GM12878 (cell line): ENCODE measurements at regions not wholly inside any gene's neighbourhood (a gene's known extent, or its start where the extent isn't known, plus 50 kb on each side); places are given as distances from the start of the nearest gene placed in this dataset.

Source experiments
- ATAC-seq: fragments of 200-7000 bp; cut with Tn5 transposase; 3 replicates; pipeline ENCODE4 v1.9.1; 2020; ENCODE audit warnings: mild to moderate bottlenecking, moderate library complexity
- BruUV-seq: library from RNA; stranded (reverse); fragments of 400-500 nt; replicated peaks from 2 replicates; lab custom pipeline; 2021; lab: Mats Ljungman, UMichigan
- CTCF ChIA-PET: fragments of 300-600 bp; sonication (Branson Sonifier 250); formaldehyde crosslinking; extraction: SDS; loops from one replicate; lab custom pipeline; 2021; ENCODE audit warnings: inconsistent platforms; lab: Yijun Ruan, JAX
- POLR2A ChIA-PET: fragments of 350-600 bp; formaldehyde crosslinking; extraction: SDS; loops from one replicate; lab custom pipeline; 2021; ENCODE audit warnings: inconsistent platforms; lab: Charles Lee
- RAD21 ChIA-PET: fragments of 300-600 bp; sonication (Branson Sonifier 250); formaldehyde crosslinking; loops from one replicate; lab custom pipeline; 2023; ENCODE audit warnings: antibody characterized with exemption; ENCODE audit not compliant: unreplicated experiment; lab: Charles Lee
- SMC1A ChIA-PET: fragments of 300-600 bp; sonication (Branson Sonifier 250); formaldehyde crosslinking; loops from one replicate; lab custom pipeline; 2023; ENCODE audit not compliant: unreplicated experiment, uncharacterized antibody; lab: Charles Lee
- DNase-seq: peaks from one replicate; pipeline ENCODE4 v3.0.0-alpha.2; 2011; ENCODE audit warnings: low read depth, low spot score
- FAIRE-seq: peaks from 3 replicates; lab custom pipeline; 2011; peaks lifted over from hg19 to GRCh38; lab: Jason Lieb, UNC
- H2AFZ ChIP-seq: 2 replicates; pipeline ENCODE4 v1.6.0; 2011; ENCODE audit warnings: low read depth, low read length, control low read depth; ENCODE audit not compliant: control insufficient read depth
- H3K27ac ChIP-seq: 2 replicates; pipeline ENCODE4 v1.5.1; 2011; ENCODE audit warnings: control low read depth; ENCODE audit not compliant: control insufficient read depth, insufficient read depth
- H3K27me3 ChIP-seq, 2 experiments: replicated peaks in 1 of 2; 2 replicates each; pipeline versions ENCODE4 v1.6.0 to v1.6.1; 2011; ENCODE audit warnings: low read length in 1 of 2; ENCODE audit not compliant: control insufficient read depth in 2 of 2, insufficient read depth in 2 of 2
- H3K36me3 ChIP-seq, 2 experiments: 2 replicates each; pipeline ENCODE4 v1.5.1; 2011; ENCODE audit warnings: low read length in 1 of 2; ENCODE audit not compliant: control insufficient read depth in 2 of 2, insufficient read depth in 2 of 2
- H3K4me1 ChIP-seq: 2 replicates; pipeline ENCODE4 v1.6.1; 2011; ENCODE audit warnings: mild to moderate bottlenecking, low read length, moderate library complexity, mixed read lengths; ENCODE audit not compliant: control insufficient read depth, insufficient read depth
- H3K4me2 ChIP-seq: 2 replicates; pipeline ENCODE4 v1.6.0; 2011; ENCODE audit warnings: control low read depth; ENCODE audit not compliant: control insufficient read depth, insufficient read depth
- H3K4me3 ChIP-seq: fragments of 200-600 bp; sonication (generic); 2 replicates; pipeline ENCODE4 v1.5.1; 2016
- H3K79me2 ChIP-seq: 2 replicates; pipeline ENCODE4 v1.6.0; 2011; ENCODE audit warnings: low read length; ENCODE audit not compliant: control insufficient read depth, insufficient read depth
- H3K9ac ChIP-seq: 2 replicates; pipeline ENCODE4 v1.8.0; 2011; ENCODE audit warnings: low read length, control low read depth, mixed read lengths; ENCODE audit not compliant: control insufficient read depth, insufficient read depth
- H3K9me3 ChIP-seq: replicated peaks from 3 replicates; pipeline ENCODE4 v1.5.1; 2011; ENCODE audit warnings: mild to moderate bottlenecking, low read length; ENCODE audit not compliant: control insufficient read depth, insufficient read depth
- H4K20me1 ChIP-seq: 2 replicates; pipeline ENCODE4 v1.6.0; 2011; ENCODE audit not compliant: control insufficient read depth, insufficient read depth
- ASH2L ChIP-seq: fragments of 300-600, 200-600 bp; sonication (generic); IDR thresholded peaks from 2 replicates; pipeline ENCODE4 v1.6.1; 2017; ENCODE audit warnings: low read depth, mild to moderate bottlenecking, borderline replicate concordance
- ESRRA ChIP-seq: IDR thresholded peaks from 2 replicates; pipeline ENCODE4 v1.6.1; 2012; ENCODE audit warnings: mild to moderate bottlenecking, low read length, improper control_type of control experiment
- HCFC1 ChIP-seq: fragments of 150-350 bp; IDR thresholded peaks from 2 replicates; pipeline ENCODE4 v1.6.1; 2014; ENCODE audit warnings: low read length
- POU2F2 ChIP-seq: IDR thresholded peaks from 3 replicates; pipeline ENCODE4 v1.6.1; 2011; ENCODE audit warnings: low read depth, mild to moderate bottlenecking, low read length, borderline replicate concordance
- RBBP5 ChIP-seq: fragments of 200-600 bp; sonication (generic); conservative IDR thresholded peaks from 2 replicates; pipeline ENCODE4 v1.6.1; 2016
- TCF7 ChIP-seq: IDR thresholded peaks from 2 replicates; pipeline ENCODE4 v1.6.1; 2014; ENCODE audit warnings: antibody characterized with exemption, borderline replicate concordance
- ZNF217 ChIP-seq: fragments of 450-650 bp; IDR thresholded peaks from 2 replicates; pipeline ENCODE4 v1.6.1; 2017; ENCODE audit warnings: antibody characterized with exemption, mild to moderate bottlenecking
- WGBS: methylation state at CpG from one replicate; pipeline ENCODE4 v1.1.6; 2016; ENCODE audit warnings: low lambda C conversion rate; ENCODE audit not compliant: insufficient replicate concordance, insufficient coverage; ENCODE audit errors: missing lambda C conversion rate; 5-methylcytosine and 5-hydroxymethylcytosine counted together
- in situ Hi-C: fragments of 300-500 bp; cut with MboI; formaldehyde crosslinking; loops from 9 replicates; pipeline ENCODE4 v1.14.3; 2018; ENCODE audit warnings: mixed read lengths
- intact Hi-C: fragments of 100-400 bp; cut with micrococcal nuclease; formaldehyde crosslinking; loops from one replicate; pipeline ENCODE4 v1.14.2; 2022; ENCODE audit not compliant: unreplicated experiment
- TF ChIP-seq, protein P1 (sequence below): fragments of 450-650 bp; formaldehyde crosslinking; IDR thresholded peaks from 2 replicates; pipeline ENCODE4 v1.4.0; 2020; ENCODE audit warnings: mild to moderate bottlenecking, moderate library complexity
- TF ChIP-seq, protein P2 (sequence below): fragments of 450-650 bp; formaldehyde crosslinking; IDR thresholded peaks from 2 replicates; pipeline ENCODE4 v1.5.0; 2022; ENCODE audit warnings: mild to moderate bottlenecking, missing genetic modification characterization

DNA sequence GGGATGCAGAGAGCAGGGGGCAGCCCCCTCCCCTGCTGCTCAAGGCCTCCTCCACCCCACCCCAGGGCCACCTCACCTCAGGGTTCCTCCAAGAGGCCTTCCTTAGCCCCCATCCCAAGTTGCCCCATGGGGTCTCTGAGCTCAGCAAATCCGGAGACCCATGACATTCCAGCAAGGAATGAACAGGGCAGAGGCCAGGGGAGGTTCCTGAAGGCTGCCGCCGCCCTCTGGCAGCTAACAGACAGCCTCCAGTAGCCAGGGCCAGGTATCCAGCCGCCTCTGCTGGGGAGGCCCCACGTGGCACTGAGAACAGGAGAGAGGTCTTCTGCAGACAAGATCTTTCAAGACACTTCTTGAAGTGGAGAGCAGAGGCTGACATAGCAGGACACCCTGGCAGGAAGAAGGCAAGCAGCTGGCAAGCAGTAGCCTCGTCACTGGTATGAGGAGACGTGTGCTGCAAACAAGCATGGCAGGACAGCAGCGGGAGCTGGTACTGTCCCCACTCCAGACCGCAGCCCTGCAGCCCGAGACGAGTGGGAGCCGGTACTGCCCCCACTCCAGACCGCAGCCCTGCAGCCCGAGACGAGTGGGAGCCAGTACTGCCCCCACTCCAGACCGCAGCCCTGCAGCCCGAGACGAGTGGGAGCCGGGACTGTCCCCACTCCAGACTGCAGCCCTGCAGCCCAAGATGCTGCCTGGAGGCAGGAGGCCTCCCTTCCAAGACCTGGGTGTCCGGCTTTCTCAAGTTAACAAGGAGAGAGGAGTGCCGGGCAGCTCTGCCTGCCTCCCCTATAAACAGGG is 190.6 kb downstream of the IGLL1 start:
- BruUV-seq: no TSS peak
- Histone ChIP-seq H3K4me1 (no peaks in the 10 kb centered on the region), H3K4me3 (no peak overlapping the region), H3K9ac (no peak overlapping the region), H3K79me2 (no peaks in the 10 kb centered on the region), H3K27ac (no peak overlapping the region), H3K9me3 (no peaks in the 10 kb centered on the region), H2AFZ (no peak overlapping the region), H4K20me1 (no peaks in the 10 kb centered on the region), H3K27me3 (no peaks in the 10 kb centered on the region), H3K4me2 (no peak overlapping the region), H3K36me3 (no peaks in the 10 kb centered on the region)
- FAIRE-seq (no peak), ATAC-seq (no peak), DNase-seq (no peak)
- WGBS: 30% methylated on average over 21 of the region's 21 CpGs
- ChIA-PET POLR2A (no interaction called here), SMC1A (no interaction called here), CTCF (interaction anchor here (1.2 kb wide), 1 partner anchor 212 kb away, joined by 3 read pairs; no protein-coding TSS in a partner anchor), RAD21 (no interaction called here)
- TF ChIP-seq ASH2L: no peak
- in situ Hi-C loops (loop anchor here (5.0 to 25.0 kb wide), 3 partner anchors 212 to 577 kb away; no protein-coding TSS in a partner anchor), intact Hi-C loops (no loop called here)

- ATAC-seq (no peak), DNase-seq (no peak), FAIRE-seq (no peak)
- Histone ChIP-seq H3K27ac (no peak overlapping the region), H3K4me1 (no peaks in the 10 kb centered on the region), H3K4me3 (no peak overlapping the region), H3K4me2 (no peak overlapping the region), H3K27me3 (no peaks in the 10 kb centered on the region), H2AFZ (no peak overlapping the region), H4K20me1 (no peaks in the 10 kb centered on the region), H3K36me3 (no peaks in the 10 kb centered on the region), H3K79me2 (no peaks in the 10 kb centered on the region), H3K9ac (no peak overlapping the region), H3K9me3 (no peaks in the 10 kb centered on the region)
- ChIA-PET CTCF (interaction anchor here (1.4 kb wide), 1 partner anchor 12 kb away, joined by 4 read pairs; no protein-coding TSS in a partner anchor), POLR2A (no interaction called here), SMC1A (no interaction called here), RAD21 (interaction anchor here (0.9 kb wide), 1 partner anchor 429 kb away, joined by 3 read pairs; no protein-coding TSS in a partner anchor)
- intact Hi-C loops: no loop called here
- 45% methylated on average over 4 of the region's 8 CpGs for WGBS
- in situ Hi-C loops: loop anchor here (5.0 to 25.0 kb wide), 3 partner anchors 211 to 576 kb away; no protein-coding TSS in a partner anchor
- no TSS peak for BruUV-seq
- TF ChIP-seq HCFC1 (no peak), RBBP5 (no peak), TCF7 (no peak), ESRRA (no peak), ZNF217 (no peak), POU2F2 (no peak)
- TF ChIP-seq, protein P1, sequence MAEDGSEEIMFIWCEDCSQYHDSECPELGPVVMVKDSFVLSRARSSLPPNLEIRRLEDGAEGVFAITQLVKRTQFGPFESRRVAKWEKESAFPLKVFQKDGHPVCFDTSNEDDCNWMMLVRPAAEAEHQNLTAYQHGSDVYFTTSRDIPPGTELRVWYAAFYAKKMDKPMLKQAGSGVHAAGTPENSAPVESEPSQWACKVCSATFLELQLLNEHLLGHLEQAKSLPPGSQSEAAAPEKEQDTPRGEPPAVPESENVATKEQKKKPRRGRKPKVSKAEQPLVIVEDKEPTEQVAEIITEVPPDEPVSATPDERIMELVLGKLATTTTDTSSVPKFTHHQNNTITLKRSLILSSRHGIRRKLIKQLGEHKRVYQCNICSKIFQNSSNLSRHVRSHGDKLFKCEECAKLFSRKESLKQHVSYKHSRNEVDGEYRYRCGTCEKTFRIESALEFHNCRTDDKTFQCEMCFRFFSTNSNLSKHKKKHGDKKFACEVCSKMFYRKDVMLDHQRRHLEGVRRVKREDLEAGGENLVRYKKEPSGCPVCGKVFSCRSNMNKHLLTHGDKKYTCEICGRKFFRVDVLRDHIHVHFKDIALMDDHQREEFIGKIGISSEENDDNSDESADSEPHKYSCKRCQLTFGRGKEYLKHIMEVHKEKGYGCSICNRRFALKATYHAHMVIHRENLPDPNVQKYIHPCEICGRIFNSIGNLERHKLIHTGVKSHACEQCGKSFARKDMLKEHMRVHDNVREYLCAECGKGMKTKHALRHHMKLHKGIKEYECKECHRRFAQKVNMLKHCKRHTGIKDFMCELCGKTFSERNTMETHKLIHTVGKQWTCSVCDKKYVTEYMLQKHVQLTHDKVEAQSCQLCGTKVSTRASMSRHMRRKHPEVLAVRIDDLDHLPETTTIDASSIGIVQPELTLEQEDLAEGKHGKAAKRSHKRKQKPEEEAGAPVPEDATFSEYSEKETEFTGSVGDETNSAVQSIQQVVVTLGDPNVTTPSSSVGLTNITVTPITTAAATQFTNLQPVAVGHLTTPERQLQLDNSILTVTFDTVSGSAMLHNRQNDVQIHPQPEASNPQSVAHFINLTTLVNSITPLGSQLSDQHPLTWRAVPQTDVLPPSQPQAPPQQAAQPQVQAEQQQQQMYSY (CRISPR knock-in tag): no peak
- TF ChIP-seq, protein P2, sequence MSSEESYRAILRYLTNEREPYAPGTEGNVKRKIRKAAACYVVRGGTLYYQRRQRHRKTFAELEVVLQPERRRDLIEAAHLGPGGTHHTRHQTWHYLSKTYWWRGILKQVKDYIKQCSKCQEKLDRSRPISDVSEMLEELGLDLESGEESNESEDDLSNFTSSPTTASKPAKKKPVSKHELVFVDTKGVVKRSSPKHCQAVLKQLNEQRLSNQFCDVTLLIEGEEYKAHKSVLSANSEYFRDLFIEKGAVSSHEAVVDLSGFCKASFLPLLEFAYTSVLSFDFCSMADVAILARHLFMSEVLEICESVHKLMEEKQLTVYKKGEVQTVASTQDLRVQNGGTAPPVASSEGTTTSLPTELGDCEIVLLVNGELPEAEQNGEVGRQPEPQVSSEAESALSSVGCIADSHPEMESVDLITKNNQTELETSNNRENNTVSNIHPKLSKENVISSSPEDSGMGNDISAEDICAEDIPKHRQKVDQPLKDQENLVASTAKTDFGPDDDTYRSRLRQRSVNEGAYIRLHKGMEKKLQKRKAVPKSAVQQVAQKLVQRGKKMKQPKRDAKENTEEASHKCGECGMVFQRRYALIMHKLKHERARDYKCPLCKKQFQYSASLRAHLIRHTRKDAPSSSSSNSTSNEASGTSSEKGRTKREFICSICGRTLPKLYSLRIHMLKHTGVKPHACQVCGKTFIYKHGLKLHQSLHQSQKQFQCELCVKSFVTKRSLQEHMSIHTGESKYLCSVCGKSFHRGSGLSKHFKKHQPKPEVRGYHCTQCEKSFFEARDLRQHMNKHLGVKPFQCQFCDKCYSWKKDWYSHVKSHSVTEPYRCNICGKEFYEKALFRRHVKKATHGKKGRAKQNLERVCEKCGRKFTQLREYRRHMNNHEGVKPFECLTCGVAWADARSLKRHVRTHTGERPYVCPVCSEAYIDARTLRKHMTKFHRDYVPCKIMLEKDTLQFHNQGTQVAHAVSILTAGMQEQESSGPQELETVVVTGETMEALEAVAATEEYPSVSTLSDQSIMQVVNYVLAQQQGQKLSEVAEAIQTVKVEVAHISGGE (CRISPR knock-in tag): no peak
Measured at GRCh38 chr22:23388517-23388890, 191.6 kb downstream of the IGLL1 start.
